NCI-H1436 (cell line): ENCODE measurements at regions not wholly inside any gene's neighbourhood (a gene's known extent, or its start where the extent isn't known, plus 50 kb on each side); places are given as distances from the start of the nearest gene placed in this dataset.
"Not testable (repeated sequence)": the region's sequence is repeated elsewhere in the genome, so short reads cannot be mapped to it uniquely, and the experiment has no call there.

Experiments used
- DNase-seq: peaks from one replicate; lab custom pipeline; 2025; lab: John Stamatoyannopoulos, UW

- DNase-seq = no peak
Observed at GRCh38 chr10:2099321-2099720, 362.0 kb upstream of the ADARB2 start.

GRCh38 chr10:2097937-2098336 is 360.6 kb upstream of the ADARB2 start:
- DNase-seq = no peak

GRCh38 chr10:2094171-2094570 is 356.8 kb upstream of the ADARB2 start:
- no peak for DNase-seq

GRCh38 chr10:2083591-2083990 is 346.3 kb upstream of the ADARB2 start:
- DNase-seq = no peak

GRCh38 chr10:2081501-2081900 is 344.2 kb upstream of the ADARB2 start:
- DNase-seq = no peak

- DNase-seq = no peak
Observed at GRCh38 chr10:2079603-2080078, 342.3 kb upstream of the ADARB2 start.

GRCh38 chr10:2077231-2077630 is 339.9 kb upstream of the ADARB2 start:
- no peak for DNase-seq

- DNase-seq = no peak
Observed at GRCh38 chr10:2076528-2076927, 339.2 kb upstream of the ADARB2 start.

GRCh38 chr10:2067015-2067414 is 329.7 kb upstream of the ADARB2 start:
- no peak for DNase-seq

- DNase-seq = no peak
Observed at GRCh38 chr10:2054728-2055127, 317.4 kb upstream of the ADARB2 start.

GRCh38 chr10:2053805-2054204 is 316.5 kb upstream of the ADARB2 start:
- no peak for DNase-seq

GRCh38 chr10:2051108-2051507 is 313.8 kb upstream of the ADARB2 start:
- DNase-seq = no peak

GRCh38 chr10:2049560-2049959 is 312.2 kb upstream of the ADARB2 start:
- DNase-seq = no peak

- DNase-seq = no peak
Observed at GRCh38 chr10:2048337-2048973, 311.1 kb upstream of the ADARB2 start.

GRCh38 chr10:2047679-2048078 is 310.4 kb upstream of the ADARB2 start:
- DNase-seq = no peak

GRCh38 chr10:2043379-2043778 is 306.1 kb upstream of the ADARB2 start:
- no peak for DNase-seq

GRCh38 chr10:2038036-2038435 is 300.7 kb upstream of the ADARB2 start:
- DNase-seq = no peak

- no peak for DNase-seq
Observed at GRCh38 chr10:2037246-2037645, 299.9 kb upstream of the ADARB2 start.

- no peak for DNase-seq
Observed at GRCh38 chr10:2036209-2036608, 298.9 kb upstream of the ADARB2 start.

- no peak for DNase-seq
Observed at GRCh38 chr10:2030046-2030445, 292.7 kb upstream of the ADARB2 start.

GRCh38 chr10:2026936-2027335 is 289.6 kb upstream of the ADARB2 start:
- no peak for DNase-seq

GRCh38 chr10:2024750-2025149 is 287.4 kb upstream of the ADARB2 start:
- not testable (repeated sequence) for DNase-seq

- DNase-seq = no peak
Observed at GRCh38 chr10:2023687-2024086, 286.4 kb upstream of the ADARB2 start.

GRCh38 chr10:2022401-2022800 is 285.1 kb upstream of the ADARB2 start:
- DNase-seq = no peak
